Fibroblast of pulmonary artery (primary cell): ENCODE measurements at regions not wholly inside any gene's neighbourhood (a gene's known extent, or its start where the extent isn't known, plus 50 kb on each side); places are given as distances from the start of the nearest gene placed in this dataset.
"Not testable (repeated sequence)": the region's sequence is repeated elsewhere in the genome, so short reads cannot be mapped to it uniquely, and the experiment has no call there.

Experiments used
- DNase-seq: peaks from one replicate; pipeline ENCODE4 v3.0.0-alpha.2; 2010; ENCODE audit warnings: low read depth
- H3K4me3 ChIP-seq: replicated peaks from 2 replicates; pipeline ENCODE4 v1.5.1; 2011; ENCODE audit warnings: low read depth, mild to moderate bottlenecking, control low read depth, low read length, moderate library complexity
- CTCF ChIP-seq: IDR thresholded peaks from 2 replicates; pipeline ENCODE4 v1.5.1; 2011; ENCODE audit warnings: mild to moderate bottlenecking, control low read depth, low read length, inconsistent platforms; ENCODE audit errors: missing control alignments

GRCh38 chrX:973010-973632 lies 239.3 kb downstream of the CRLF2 start:
- H3K4me3 ChIP-seq: no peak overlapping the region
- DNase-seq: no peak
- TF ChIP-seq CTCF: no peak

- no peak overlapping the region for H3K4me3 ChIP-seq
- no peak for DNase-seq
- no peak for TF ChIP-seq CTCF
These were observed 244.1 kb downstream of the CRLF2 start for GRCh38 chrX:968148-968965.

GRCh38 chrX:966396-967070 lies 245.9 kb downstream of the CRLF2 start:
- no peak for TF ChIP-seq CTCF
- H3K4me3 ChIP-seq: no peak overlapping the region
- DNase-seq: no peak

GRCh38 chrX:964831-965416 lies 247.5 kb downstream of the CRLF2 start:
- no peak for TF ChIP-seq CTCF
- H3K4me3 ChIP-seq: no peak overlapping the region
- DNase-seq: no peak

- no peak for DNase-seq
These were observed 251.6 kb downstream of the CRLF2 start for GRCh38 chrX:960821-961220.

GRCh38 chrX:959595-959994 lies 252.9 kb downstream of the CRLF2 start:
- no peak for TF ChIP-seq CTCF
- no peak overlapping the region for H3K4me3 ChIP-seq
- DNase-seq: no peak

More at GRCh38 chrX:960821-961220, 251.6 kb downstream of the CRLF2 start:
- TF ChIP-seq CTCF: no peak
- H3K4me3 ChIP-seq: no peak overlapping the region

GRCh38 chrX:955168-955781 lies 257.2 kb downstream of the CRLF2 start:
- not testable (repeated sequence) for DNase-seq, H3K4me3 ChIP-seq
